ENCODE measurements at regions not wholly inside any gene's neighbourhood (a gene's known extent, or its start where the extent isn't known, plus 50 kb on each side); places are given as distances from the start of the nearest gene placed in this dataset.
A peak's percentile ranks its signal among the peaks of the same experiment; 100 is the strongest.

GRCh38 chr2:207269038-207269437, 103.3 kb upstream of the KLF7 start:
- H4K20me1 ChIP-seq (ENCODE audit: insufficient read depth, low read depth, low read length): no peaks in the 10 kb centered on the region
- H2AFZ ChIP-seq (ENCODE audit: low read length): no peak overlapping the region
- H3K4me1 ChIP-seq (ENCODE audit: low read length): peaks cover 14% of the 10 kb centered on the region
- H3K79me2 ChIP-seq (ENCODE audit: low read length): no peaks in the 10 kb centered on the region
- H3K9me3 ChIP-seq (ENCODE audit: low read length): no peaks in the 10 kb centered on the region
- no peaks in the 10 kb centered on the region for H3K27me3 ChIP-seq (ENCODE audit: low read length)
- H3K27ac ChIP-seq (ENCODE audit: low read length): no peak overlapping the region
- H3K36me3 ChIP-seq (ENCODE audit: insufficient read depth, low read length): no peaks in the 10 kb centered on the region
- no peak overlapping the region for H3K4me2 ChIP-seq (ENCODE audit: low read depth, low read length, poor library complexity, severe bottlenecking)
- DNase-seq: no peak
- no peaks in the 10 kb centered on the region for H3K9me2 ChIP-seq (replicated peaks; ENCODE audit: insufficient read depth, low read length)
- no peak overlapping the region for H3K4me3 ChIP-seq (ENCODE audit: low read length)
- H3K9ac ChIP-seq (ENCODE audit: low read length): no peak overlapping the region

GRCh38 chr2:207274530-207275189, 108.9 kb upstream of the KLF7 start:
- Histone ChIP-seq H3K9ac (ENCODE audit: low read length) (no peak overlapping the region), H2AFZ (ENCODE audit: low read length) (no peak overlapping the region), H3K36me3 (ENCODE audit: insufficient read depth, low read length) (no peaks in the 10 kb centered on the region), H3K79me2 (ENCODE audit: low read length) (no peaks in the 10 kb centered on the region), H4K20me1 (ENCODE audit: insufficient read depth, low read depth, low read length) (no peaks in the 10 kb centered on the region), H3K9me2 (replicated peaks; ENCODE audit: insufficient read depth, low read length) (no peaks in the 10 kb centered on the region), H3K9me3 (ENCODE audit: low read length) (no peaks in the 10 kb centered on the region), H3K27me3 (ENCODE audit: low read length) (no peaks in the 10 kb centered on the region), H3K4me1 (ENCODE audit: low read length) (peaks cover 16% of the 10 kb centered on the region), H3K27ac (ENCODE audit: low read length) (no peak overlapping the region), H3K4me2 (ENCODE audit: low read depth, low read length, poor library complexity, severe bottlenecking) (no peak overlapping the region), H3K4me3 (ENCODE audit: low read length) (no peak overlapping the region)
- DNase-seq: no peak

GRCh38 chr2:207275779-207276178, 110.0 kb upstream of the KLF7 start:
- no peak overlapping the region for H3K27ac ChIP-seq (ENCODE audit: low read length)
- no peak overlapping the region for H2AFZ ChIP-seq (ENCODE audit: low read length)
- no peaks in the 10 kb centered on the region for H3K36me3 ChIP-seq (ENCODE audit: insufficient read depth, low read length)
- no peaks in the 10 kb centered on the region for H3K27me3 ChIP-seq (ENCODE audit: low read length)
- H3K9me2 ChIP-seq (replicated peaks; ENCODE audit: insufficient read depth, low read length): no peaks in the 10 kb centered on the region
- no peaks in the 10 kb centered on the region for H4K20me1 ChIP-seq (ENCODE audit: insufficient read depth, low read depth, low read length)
- H3K9me3 ChIP-seq (ENCODE audit: low read length): no peaks in the 10 kb centered on the region
- no peaks in the 10 kb centered on the region for H3K79me2 ChIP-seq (ENCODE audit: low read length)
- H3K4me3 ChIP-seq (ENCODE audit: low read length): no peak overlapping the region
- H3K4me2 ChIP-seq (ENCODE audit: low read depth, low read length, poor library complexity, severe bottlenecking): peak overlapping the region; percentile 23
- H3K4me1 ChIP-seq (ENCODE audit: low read length): peaks cover 15% of the 10 kb centered on the region
- no peak overlapping the region for H3K9ac ChIP-seq (ENCODE audit: low read length)
- DNase-seq: no peak

- H3K4me1 ChIP-seq (ENCODE audit: low read length): peaks cover 15% of the 10 kb centered on the region
- DNase-seq: no peak
- peak overlapping the region; percentile 23 for H3K4me2 ChIP-seq (ENCODE audit: low read depth, low read length, poor library complexity, severe bottlenecking)
- H3K27ac ChIP-seq (ENCODE audit: low read length): no peak overlapping the region
- no peak overlapping the region for H2AFZ ChIP-seq (ENCODE audit: low read length)
- no peak overlapping the region for H3K4me3 ChIP-seq (ENCODE audit: low read length)
- no peaks in the 10 kb centered on the region for H3K36me3 ChIP-seq (ENCODE audit: insufficient read depth, low read length)
- H3K9me2 ChIP-seq (replicated peaks; ENCODE audit: insufficient read depth, low read length): no peaks in the 10 kb centered on the region
- H3K9me3 ChIP-seq (ENCODE audit: low read length): no peaks in the 10 kb centered on the region
- no peak overlapping the region for H3K9ac ChIP-seq (ENCODE audit: low read length)
- no peaks in the 10 kb centered on the region for H3K27me3 ChIP-seq (ENCODE audit: low read length)
- no peaks in the 10 kb centered on the region for H3K79me2 ChIP-seq (ENCODE audit: low read length)
- H4K20me1 ChIP-seq (ENCODE audit: insufficient read depth, low read depth, low read length): no peaks in the 10 kb centered on the region
These were observed 110.5 kb upstream of the KLF7 start for GRCh38 chr2:207276248-207276647.

- H3K27me3 ChIP-seq (ENCODE audit: low read length): no peaks in the 10 kb centered on the region
- no peaks in the 10 kb centered on the region for H3K9me3 ChIP-seq (ENCODE audit: low read length)
- H3K4me3 ChIP-seq (ENCODE audit: low read length): no peak overlapping the region
- H3K79me2 ChIP-seq (ENCODE audit: low read length): no peaks in the 10 kb centered on the region
- no peak overlapping the region for H3K4me2 ChIP-seq (ENCODE audit: low read depth, low read length, poor library complexity, severe bottlenecking)
- H4K20me1 ChIP-seq (ENCODE audit: insufficient read depth, low read depth, low read length): no peaks in the 10 kb centered on the region
- H2AFZ ChIP-seq (ENCODE audit: low read length): no peak overlapping the region
- DNase-seq: no peak
- no peak overlapping the region for H3K27ac ChIP-seq (ENCODE audit: low read length)
- H3K9ac ChIP-seq (ENCODE audit: low read length): no peak overlapping the region
- H3K9me2 ChIP-seq (replicated peaks; ENCODE audit: insufficient read depth, low read length): no peaks in the 10 kb centered on the region
- peaks cover 15% of the 10 kb centered on the region for H3K4me1 ChIP-seq (ENCODE audit: low read length)
- H3K36me3 ChIP-seq (ENCODE audit: insufficient read depth, low read length): no peaks in the 10 kb centered on the region
These were observed 111.1 kb upstream of the KLF7 start for GRCh38 chr2:207276858-207277257.

- H3K4me3 ChIP-seq (ENCODE audit: low read length): no peak overlapping the region
- H3K4me2 ChIP-seq (ENCODE audit: low read depth, low read length, poor library complexity, severe bottlenecking): no peak overlapping the region
- no peaks in the 10 kb centered on the region for H3K9me3 ChIP-seq (ENCODE audit: low read length)
- no peaks in the 10 kb centered on the region for H3K36me3 ChIP-seq (ENCODE audit: insufficient read depth, low read length)
- no peak overlapping the region for H3K27ac ChIP-seq (ENCODE audit: low read length)
- H4K20me1 ChIP-seq (ENCODE audit: insufficient read depth, low read depth, low read length): no peaks in the 10 kb centered on the region
- H3K79me2 ChIP-seq (ENCODE audit: low read length): no peaks in the 10 kb centered on the region
- H3K4me1 ChIP-seq (ENCODE audit: low read length): peaks cover 29% of the 10 kb centered on the region
- no peaks in the 10 kb centered on the region for H3K27me3 ChIP-seq (ENCODE audit: low read length)
- no peak for DNase-seq
- H3K9me2 ChIP-seq (replicated peaks; ENCODE audit: insufficient read depth, low read length): no peaks in the 10 kb centered on the region
- H3K9ac ChIP-seq (ENCODE audit: low read length): no peak overlapping the region
- H2AFZ ChIP-seq (ENCODE audit: low read length): no peak overlapping the region
These were observed 113.8 kb upstream of the KLF7 start for GRCh38 chr2:207279520-207279919.

GRCh38 chr2:207281436-207281835, 115.7 kb upstream of the KLF7 start:
- no peaks in the 10 kb centered on the region for H3K9me3 ChIP-seq (ENCODE audit: low read length)
- H3K9ac ChIP-seq (ENCODE audit: low read length): no peak overlapping the region
- H3K79me2 ChIP-seq (ENCODE audit: low read length): no peaks in the 10 kb centered on the region
- no peaks in the 10 kb centered on the region for H3K36me3 ChIP-seq (ENCODE audit: insufficient read depth, low read length)
- DNase-seq: no peak
- H3K27me3 ChIP-seq (ENCODE audit: low read length): no peaks in the 10 kb centered on the region
- no peak overlapping the region for H2AFZ ChIP-seq (ENCODE audit: low read length)
- no peak overlapping the region for H3K4me3 ChIP-seq (ENCODE audit: low read length)
- H3K27ac ChIP-seq (ENCODE audit: low read length): no peak overlapping the region
- H4K20me1 ChIP-seq (ENCODE audit: insufficient read depth, low read depth, low read length): no peaks in the 10 kb centered on the region
- peaks cover 31% of the 10 kb centered on the region for H3K4me1 ChIP-seq (ENCODE audit: low read length)
- no peak overlapping the region for H3K4me2 ChIP-seq (ENCODE audit: low read depth, low read length, poor library complexity, severe bottlenecking)
- no peaks in the 10 kb centered on the region for H3K9me2 ChIP-seq (replicated peaks; ENCODE audit: insufficient read depth, low read length)

GRCh38 chr2:207282916-207283315, 117.2 kb upstream of the KLF7 start:
- H3K79me2 ChIP-seq (ENCODE audit: low read length): no peaks in the 10 kb centered on the region
- DNase-seq: no peak
- peak overlapping the region; percentile 6; the same call in 1 of the 2 replicates for H2AFZ ChIP-seq (ENCODE audit: low read length)
- no peaks in the 10 kb centered on the region for H3K36me3 ChIP-seq (ENCODE audit: insufficient read depth, low read length)
- peaks cover 31% of the 10 kb centered on the region for H3K4me1 ChIP-seq (ENCODE audit: low read length)
- no peak overlapping the region for H3K9ac ChIP-seq (ENCODE audit: low read length)
- no peaks in the 10 kb centered on the region for H3K9me3 ChIP-seq (ENCODE audit: low read length)
- no peaks in the 10 kb centered on the region for H4K20me1 ChIP-seq (ENCODE audit: insufficient read depth, low read depth, low read length)
- H3K4me2 ChIP-seq (ENCODE audit: low read depth, low read length, poor library complexity, severe bottlenecking): no peak overlapping the region
- no peaks in the 10 kb centered on the region for H3K27me3 ChIP-seq (ENCODE audit: low read length)
- no peak overlapping the region for H3K27ac ChIP-seq (ENCODE audit: low read length)
- H3K4me3 ChIP-seq (ENCODE audit: low read length): no peak overlapping the region
- no peaks in the 10 kb centered on the region for H3K9me2 ChIP-seq (replicated peaks; ENCODE audit: insufficient read depth, low read length)
